ENCODE measurements at regions not wholly inside any gene's neighbourhood (a gene's known extent, or its start where the extent isn't known, plus 50 kb on each side); places are given as distances from the start of the nearest gene placed in this dataset.

- Histone ChIP-seq H3K4me3 (ENCODE audit: low read length) (no peak overlapping the region), H3K27me3 (ENCODE audit: control insufficient read depth, low read length) (no peaks in the 10 kb centered on the region), H3K36me3 (ENCODE audit: control insufficient read depth, low read length) (no peaks in the 10 kb centered on the region), H3K9me2 (replicated peaks; ENCODE audit: control insufficient read depth, low read length) (no peaks in the 10 kb centered on the region), H3K27ac (ENCODE audit: low read depth, low read length) (no peak overlapping the region), H3K79me2 (ENCODE audit: control insufficient read depth, low read length) (no peaks in the 10 kb centered on the region), H4K20me1 (ENCODE audit: control insufficient read depth, insufficient read depth, low read depth, low read length) (no peaks in the 10 kb centered on the region), H3K4me1 (ENCODE audit: control insufficient read depth, low read length) (no peaks in the 10 kb centered on the region), H3F3A (ENCODE audit: control insufficient read depth, insufficient read depth) (no peaks in the 10 kb centered on the region), H3K9me3 (ENCODE audit: control insufficient read depth, insufficient read depth, low read length) (no peaks in the 10 kb centered on the region), H3K4me2 (ENCODE audit: low read length) (no peak overlapping the region)
- TF ChIP-seq EZH2phosphoT487 (IDR thresholded peaks at IDR 0.05; ENCODE audit: borderline replicate concordance, low read length) (no peak), CTCF (IDR thresholded peaks at IDR 0.05; ENCODE audit: low read depth, low read length, poor library complexity, severe bottlenecking) (no peak)
These were observed 718.9 kb downstream of the BRD1 start for GRCh38 chr22:49108636-49109315.

GRCh38 chr22:49107961-49108530, 719.6 kb downstream of the BRD1 start:
- Histone ChIP-seq H3K27ac (ENCODE audit: low read depth, low read length) (no peak overlapping the region), H3K9me3 (ENCODE audit: control insufficient read depth, insufficient read depth, low read length) (no peaks in the 10 kb centered on the region), H3K4me2 (ENCODE audit: low read length) (no peak overlapping the region), H3K27me3 (ENCODE audit: control insufficient read depth, low read length) (no peaks in the 10 kb centered on the region), H3K79me2 (ENCODE audit: control insufficient read depth, low read length) (no peaks in the 10 kb centered on the region), H3F3A (ENCODE audit: control insufficient read depth, insufficient read depth) (no peaks in the 10 kb centered on the region), H3K4me1 (ENCODE audit: control insufficient read depth, low read length) (no peaks in the 10 kb centered on the region), H4K20me1 (ENCODE audit: control insufficient read depth, insufficient read depth, low read depth, low read length) (no peaks in the 10 kb centered on the region), H3K36me3 (ENCODE audit: control insufficient read depth, low read length) (no peaks in the 10 kb centered on the region), H3K4me3 (ENCODE audit: low read length) (no peak overlapping the region), H3K9me2 (replicated peaks; ENCODE audit: control insufficient read depth, low read length) (no peaks in the 10 kb centered on the region)
- TF ChIP-seq CTCF (IDR thresholded peaks at IDR 0.05; ENCODE audit: low read depth, low read length, poor library complexity, severe bottlenecking) (no peak), EZH2phosphoT487 (IDR thresholded peaks at IDR 0.05; ENCODE audit: borderline replicate concordance, low read length) (no peak)

- Histone ChIP-seq H3K4me1 (ENCODE audit: control insufficient read depth, low read length) (no peaks in the 10 kb centered on the region), H3K79me2 (ENCODE audit: control insufficient read depth, low read length) (no peaks in the 10 kb centered on the region), H3K27ac (ENCODE audit: low read depth, low read length) (no peak overlapping the region), H4K20me1 (ENCODE audit: control insufficient read depth, insufficient read depth, low read depth, low read length) (no peaks in the 10 kb centered on the region), H3K36me3 (ENCODE audit: control insufficient read depth, low read length) (no peaks in the 10 kb centered on the region), H3K9me3 (ENCODE audit: control insufficient read depth, insufficient read depth, low read length) (no peaks in the 10 kb centered on the region), H3K9me2 (replicated peaks; ENCODE audit: control insufficient read depth, low read length) (no peaks in the 10 kb centered on the region), H3F3A (ENCODE audit: control insufficient read depth, insufficient read depth) (no peaks in the 10 kb centered on the region), H3K4me2 (ENCODE audit: low read length) (no peak overlapping the region), H3K4me3 (ENCODE audit: low read length) (no peak overlapping the region), H3K27me3 (ENCODE audit: control insufficient read depth, low read length) (no peaks in the 10 kb centered on the region)
- TF ChIP-seq CTCF (IDR thresholded peaks at IDR 0.05; ENCODE audit: low read depth, low read length, poor library complexity, severe bottlenecking) = no peak
- TF ChIP-seq EZH2phosphoT487 (IDR thresholded peaks at IDR 0.05; ENCODE audit: borderline replicate concordance, low read length) = no peak
These were observed 720.1 kb downstream of the BRD1 start for GRCh38 chr22:49107561-49107960.
